ENCODE measurements at regions not wholly inside any gene's neighbourhood (a gene's known extent, or its start where the extent isn't known, plus 50 kb on each side); places are given as distances from the start of the nearest gene placed in this dataset.
A peak's percentile ranks its signal among the peaks of the same experiment; 100 is the strongest.
"Not testable (repeated sequence)": the region's sequence is repeated elsewhere in the genome, so short reads cannot be mapped to it uniquely, and the experiment has no call there.

DNA sequence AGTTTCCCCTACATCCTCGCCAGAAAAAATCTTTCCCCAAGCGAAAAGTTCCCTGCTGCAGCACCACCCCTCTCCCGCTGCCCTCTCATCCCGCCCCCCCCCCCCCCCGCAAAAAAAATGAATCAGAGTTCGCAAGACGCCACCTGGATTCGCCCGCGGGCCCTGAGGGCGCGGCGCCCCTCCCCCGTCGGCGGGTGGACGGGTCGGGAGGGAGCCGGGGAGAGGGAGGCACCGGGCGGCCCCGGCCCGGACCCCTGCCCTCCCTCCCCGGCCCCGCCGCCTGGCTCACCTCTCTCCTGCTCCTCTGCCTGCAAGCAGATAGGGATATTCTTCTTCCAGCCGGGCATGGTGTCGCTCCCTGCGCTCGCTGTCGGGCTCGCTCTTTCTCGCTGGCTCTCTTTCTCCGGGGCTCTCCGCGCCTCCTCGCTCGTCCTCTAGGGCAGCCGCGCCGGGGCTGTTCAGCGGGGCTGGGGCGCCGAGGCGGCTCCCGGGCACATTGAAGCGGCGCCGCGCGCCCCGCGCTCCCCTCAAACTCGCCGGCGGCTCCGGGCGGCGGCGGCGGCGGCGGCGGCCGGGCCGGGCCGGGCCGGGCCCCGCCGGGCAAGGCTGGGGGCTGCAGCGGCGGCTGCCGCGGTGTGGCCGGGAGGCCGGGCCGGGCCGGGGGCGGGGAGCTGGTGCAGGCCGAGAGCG lies 200.3 kb upstream of the CAND1 start:
- H3K9me3 ChIP-seq = no peaks in the 10 kb centered on the region
- no peaks in the 10 kb centered on the region for H3K27me3 ChIP-seq
- intact Hi-C loops (cut with DNase I) = no loop called here
- DNase-seq (ENCODE audit: extremely low spot score in 2 of 2) = no peak
- no peaks in the 10 kb centered on the region for H3K36me3 ChIP-seq
- H3K27ac ChIP-seq = peak overlapping the region; percentile 69
- peak overlapping the region; percentile 56 to 71 for H3K4me3 ChIP-seq
- TF ChIP-seq POLR2A (IDR thresholded peaks at IDR 0.05) (no peak), POLR2AphosphoS5 (IDR thresholded peaks at IDR 0.05; ENCODE audit: insufficient read depth in 1 of 2, low read depth in 1 of 2) (no peak)
- TF ChIP-seq, protein P1, sequence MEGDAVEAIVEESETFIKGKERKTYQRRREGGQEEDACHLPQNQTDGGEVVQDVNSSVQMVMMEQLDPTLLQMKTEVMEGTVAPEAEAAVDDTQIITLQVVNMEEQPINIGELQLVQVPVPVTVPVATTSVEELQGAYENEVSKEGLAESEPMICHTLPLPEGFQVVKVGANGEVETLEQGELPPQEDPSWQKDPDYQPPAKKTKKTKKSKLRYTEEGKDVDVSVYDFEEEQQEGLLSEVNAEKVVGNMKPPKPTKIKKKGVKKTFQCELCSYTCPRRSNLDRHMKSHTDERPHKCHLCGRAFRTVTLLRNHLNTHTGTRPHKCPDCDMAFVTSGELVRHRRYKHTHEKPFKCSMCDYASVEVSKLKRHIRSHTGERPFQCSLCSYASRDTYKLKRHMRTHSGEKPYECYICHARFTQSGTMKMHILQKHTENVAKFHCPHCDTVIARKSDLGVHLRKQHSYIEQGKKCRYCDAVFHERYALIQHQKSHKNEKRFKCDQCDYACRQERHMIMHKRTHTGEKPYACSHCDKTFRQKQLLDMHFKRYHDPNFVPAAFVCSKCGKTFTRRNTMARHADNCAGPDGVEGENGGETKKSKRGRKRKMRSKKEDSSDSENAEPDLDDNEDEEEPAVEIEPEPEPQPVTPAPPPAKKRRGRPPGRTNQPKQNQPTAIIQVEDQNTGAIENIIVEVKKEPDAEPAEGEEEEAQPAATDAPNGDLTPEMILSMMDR (IDR thresholded peaks at IDR 0.05) = no peak
- peaks cover 26% of the 10 kb centered on the region for H3K4me1 ChIP-seq

DNA sequence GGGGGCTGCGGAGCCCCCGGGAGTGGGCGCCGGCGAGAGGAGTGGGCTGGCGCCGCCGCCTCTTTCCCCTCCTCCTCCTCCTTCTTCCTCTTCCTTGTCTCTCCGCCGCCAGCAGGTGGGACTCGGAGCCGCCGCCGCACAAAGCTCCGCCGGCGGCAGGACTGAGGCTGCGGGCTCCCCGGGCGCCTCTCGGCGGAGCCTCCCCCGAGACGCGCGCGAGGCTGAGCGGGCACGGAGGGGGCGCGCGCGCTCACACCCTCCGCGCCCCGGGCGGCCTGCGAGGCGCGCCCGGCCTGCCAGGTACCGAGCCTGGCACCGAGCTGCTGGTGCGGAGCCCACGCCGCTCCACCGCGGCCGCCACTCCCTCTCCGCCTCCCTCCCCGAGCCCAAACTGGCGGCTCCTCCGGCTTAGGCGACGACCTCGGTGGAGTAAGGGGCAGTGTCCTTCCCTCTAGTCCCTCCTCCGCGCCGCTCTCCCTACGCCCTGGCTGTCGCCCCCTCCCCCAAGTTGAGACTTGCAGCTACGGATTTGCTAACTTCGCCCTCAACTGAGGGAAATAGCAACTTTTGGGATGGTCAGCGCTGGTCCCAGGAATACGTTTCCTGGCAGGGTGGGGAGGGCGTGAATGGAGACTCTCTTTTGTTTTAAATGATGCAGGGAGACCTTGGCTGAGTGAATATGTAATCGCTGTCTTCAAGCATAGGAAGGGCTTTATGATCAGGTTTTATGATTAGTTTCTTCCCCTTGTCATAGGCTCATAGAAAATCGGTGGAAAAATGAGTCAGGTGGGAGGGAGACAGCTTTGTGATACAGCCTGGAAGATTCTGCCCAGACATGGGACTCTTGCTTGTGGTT lies 199.5 kb upstream of the CAND1 start:
- intact Hi-C loops (cut with DNase I) = no loop called here
- H3K4me1 ChIP-seq = peaks cover 26% of the 10 kb centered on the region
- H3K27ac ChIP-seq = peak overlapping the region; percentile 61
- no peaks in the 10 kb centered on the region for H3K27me3 ChIP-seq
- no peak for DNase-seq (ENCODE audit: extremely low spot score in 2 of 2)
- TF ChIP-seq POLR2A (IDR thresholded peaks at IDR 0.05) (no peak), POLR2AphosphoS5 (IDR thresholded peaks at IDR 0.05; ENCODE audit: insufficient read depth in 1 of 2, low read depth in 1 of 2) (no peak)
- TF ChIP-seq, protein P1 (IDR thresholded peaks at IDR 0.05) = no peak
- H3K4me3 ChIP-seq = peak overlapping the region; percentile 56 to 71
- no peaks in the 10 kb centered on the region for H3K36me3 ChIP-seq
- no peaks in the 10 kb centered on the region for H3K9me3 ChIP-seq

DNA sequence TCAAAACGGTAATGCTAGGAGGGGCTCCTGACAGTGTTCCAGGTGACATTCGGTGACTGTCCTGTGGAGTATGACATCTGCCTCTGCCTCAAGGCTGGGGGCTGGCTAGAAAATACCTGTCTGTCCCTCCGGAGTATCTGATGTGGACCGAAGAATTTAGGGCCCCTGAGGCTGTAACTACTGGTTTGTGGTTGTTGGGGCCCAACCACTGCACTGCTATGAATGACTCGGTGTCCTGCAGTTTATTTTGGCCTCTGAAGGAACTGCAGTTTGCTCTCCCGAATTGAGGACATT lies 198.9 kb upstream of the CAND1 start:
- no peaks in the 10 kb centered on the region for H3K36me3 ChIP-seq
- no peak overlapping the region for H3K27ac ChIP-seq
- intact Hi-C loops (cut with DNase I) = no loop called here
- H3K4me1 ChIP-seq = peaks cover 26% of the 10 kb centered on the region
- H3K9me3 ChIP-seq = no peaks in the 10 kb centered on the region
- H3K4me3 ChIP-seq = no peak overlapping the region
- no peak for DNase-seq (ENCODE audit: extremely low spot score in 2 of 2)
- no peaks in the 10 kb centered on the region for H3K27me3 ChIP-seq
- no peak for TF ChIP-seq POLR2A (IDR thresholded peaks at IDR 0.05)
- TF ChIP-seq, protein P1 (IDR thresholded peaks at IDR 0.05) = no peak
- TF ChIP-seq POLR2AphosphoS5 (IDR thresholded peaks at IDR 0.05; ENCODE audit: insufficient read depth in 1 of 2, low read depth in 1 of 2) = no peak

DNA sequence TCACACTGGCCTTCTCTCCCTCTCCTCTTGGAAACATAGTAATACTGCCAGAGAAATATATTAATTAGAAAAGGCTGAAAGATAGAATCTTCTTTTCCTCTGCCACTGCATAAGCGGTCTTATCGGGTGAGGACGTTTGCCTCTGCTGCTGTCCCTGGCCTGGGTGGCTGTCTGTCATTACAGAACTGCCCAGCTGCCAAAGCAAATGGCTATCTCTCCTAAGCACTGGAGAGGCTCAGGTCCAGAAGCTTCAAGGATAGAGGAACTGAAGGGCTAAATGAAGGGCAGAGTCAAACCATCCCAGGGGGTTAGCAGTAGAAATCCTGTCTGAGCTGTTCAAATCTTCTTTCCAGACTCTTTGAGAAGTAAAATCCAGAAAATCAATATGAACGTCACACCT lies 198.6 kb upstream of the CAND1 start:
- Histone ChIP-seq H3K27ac (no peak overlapping the region), H3K36me3 (no peaks in the 10 kb centered on the region), H3K4me3 (no peak overlapping the region), H3K4me1 (peaks cover 26% of the 10 kb centered on the region), H3K9me3 (no peaks in the 10 kb centered on the region), H3K27me3 (no peaks in the 10 kb centered on the region)
- no peak for DNase-seq (ENCODE audit: extremely low spot score in 2 of 2)
- intact Hi-C loops (cut with DNase I) = no loop called here
- TF ChIP-seq POLR2A (IDR thresholded peaks at IDR 0.05) = no peak

DNA sequence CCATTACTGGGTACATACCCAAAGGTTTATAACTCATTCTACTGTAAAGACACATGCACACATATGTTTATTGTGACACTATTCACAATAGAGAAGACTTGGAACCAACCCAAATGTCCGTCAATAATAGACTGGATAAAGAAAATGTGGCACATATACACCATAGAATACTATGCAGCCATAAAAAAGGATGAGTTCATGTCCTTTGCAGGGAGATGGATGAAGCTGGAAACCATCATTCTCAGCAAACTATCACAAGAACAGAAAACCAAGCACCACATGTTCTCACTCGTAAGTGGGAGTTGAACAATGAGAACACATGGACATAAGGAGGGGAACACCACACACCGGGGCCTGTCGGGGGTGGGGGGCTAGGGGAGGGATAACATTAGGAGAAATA lies 196.9 kb upstream of the CAND1 start:
- H3K9me3 ChIP-seq; intact Hi-C loops (cut with DNase I); H3K36me3 ChIP-seq; H3K27me3 ChIP-seq; H3K4me3 ChIP-seq; DNase-seq (ENCODE audit: extremely low spot score in 2 of 2); H3K27ac ChIP-seq: not testable (repeated sequence)
- peaks cover 23% of the 10 kb centered on the region for H3K4me1 ChIP-seq

DNA sequence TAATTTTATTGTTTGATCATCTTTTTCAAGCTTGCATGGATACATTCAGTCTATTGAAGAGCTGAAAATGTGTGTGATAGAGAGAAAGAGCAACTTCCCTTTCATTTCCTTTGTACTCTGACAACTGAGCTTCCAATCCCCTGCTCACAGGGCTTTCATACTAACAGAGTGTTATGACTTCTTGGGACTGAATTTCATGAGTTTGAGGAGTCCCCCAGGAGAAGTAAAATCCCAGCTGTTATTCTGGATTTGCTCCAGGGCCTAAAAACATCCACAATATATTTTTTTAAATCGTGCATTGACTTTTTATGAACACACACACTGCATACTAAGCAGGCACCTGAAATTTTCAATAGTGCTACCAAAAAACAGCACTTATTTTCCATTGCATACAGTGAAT lies 195.8 kb upstream of the CAND1 start:
- Histone ChIP-seq H3K36me3 (no peaks in the 10 kb centered on the region), H3K4me1 (peaks cover 12% of the 10 kb centered on the region), H3K4me3 (no peak overlapping the region), H3K27me3 (no peaks in the 10 kb centered on the region), H3K27ac (no peak overlapping the region), H3K9me3 (no peaks in the 10 kb centered on the region)
- intact Hi-C loops (cut with DNase I) = no loop called here
- DNase-seq (ENCODE audit: extremely low spot score in 2 of 2) = no peak
- TF ChIP-seq POLR2AphosphoS5 (IDR thresholded peaks at IDR 0.05; ENCODE audit: insufficient read depth in 1 of 2, low read depth in 1 of 2) = no peak
- TF ChIP-seq, protein P1 (IDR thresholded peaks at IDR 0.05) = no peak

All from vagina (tissue), 2 donors.